SU-DHL-6 (cell line): ENCODE measurements at regions not wholly inside any gene's neighbourhood (a gene's known extent, or its start where the extent isn't known, plus 50 kb on each side); places are given as distances from the start of the nearest gene placed in this dataset.
"Not testable (repeated sequence)": the region's sequence is repeated elsewhere in the genome, so short reads cannot be mapped to it uniquely, and the experiment has no call there.

ENCODE experiments used
- H2AFZ ChIP-seq: fragments of 200-600 bp; sonication (generic); 2 replicates; pipeline ENCODE4 v1.6.1; 2014; ENCODE audit warnings: low read depth, mild to moderate bottlenecking, moderate library complexity, mixed read lengths, antibody characterized with exemption, low read length; ENCODE audit not compliant: severe bottlenecking
- H3F3A ChIP-seq: fragments of 200-600 bp; shearing (Covaris generic); 2 replicates; pipeline ENCODE4 v1.6.0; 2016; ENCODE audit warnings: antibody characterized with exemption, mild to moderate bottlenecking; ENCODE audit not compliant: insufficient read depth
- H3K27ac ChIP-seq: fragments of 200-600 bp; sonication (generic); 2 replicates; pipeline ENCODE4 v1.5.1; 2016; ENCODE audit warnings: low read depth, mild to moderate bottlenecking, low read length, moderate library complexity, mixed read lengths
- H3K27me3 ChIP-seq: fragments of 200-600 bp; sonication (generic), shearing (Covaris generic); 2 replicates; pipeline ENCODE4 v1.6.0; 2014; ENCODE audit warnings: mild to moderate bottlenecking, low read length
- H3K36me3 ChIP-seq: fragments of 200-600 bp; sonication (generic); 2 replicates; pipeline ENCODE4 v1.6.1; 2014; ENCODE audit warnings: mild to moderate bottlenecking, low read length, mixed read lengths
- H3K4me2 ChIP-seq: fragments of 300-600, 200-600 bp; shearing (Covaris generic), sonication (generic); 2 replicates; pipeline ENCODE4 v1.6.0; 2014; ENCODE audit warnings: low read length, low read depth, mild to moderate bottlenecking; ENCODE audit not compliant: poor library complexity, severe bottlenecking
- H3K4me3 ChIP-seq: fragments of 200-600 bp; sonication (generic); 2 replicates; pipeline ENCODE4 v1.5.1; 2014; ENCODE audit warnings: antibody characterized with exemption, low read length, mild to moderate bottlenecking, mixed read lengths; ENCODE audit not compliant: insufficient read depth, poor library complexity, severe bottlenecking
- H3K79me2 ChIP-seq: fragments of 200-600 bp; sonication (generic); 2 replicates; pipeline ENCODE4 v1.6.1; 2014; ENCODE audit warnings: mild to moderate bottlenecking, low read length, moderate library complexity; ENCODE audit not compliant: insufficient read depth
- H3K9ac ChIP-seq: fragments of 200-600 bp; sonication (generic); 2 replicates; pipeline ENCODE4 v1.7.0; 2014; ENCODE audit warnings: mild to moderate bottlenecking, low read length
- H3K9me2 ChIP-seq: fragments of 200-600 bp; sonication (generic); replicated peaks from 2 replicates; pipeline ENCODE4 v1.6.1; 2014; ENCODE audit warnings: low read length; ENCODE audit not compliant: insufficient read depth
- H3K9me3 ChIP-seq: fragments of 200-600 bp; sonication (generic); 2 replicates; pipeline ENCODE4 v1.6.1; 2014; ENCODE audit warnings: low read length, mixed read lengths; ENCODE audit not compliant: insufficient read depth
- H4K20me1 ChIP-seq: fragments of 200-600 bp; sonication (generic); 2 replicates; pipeline ENCODE4 v1.6.1; 2014; ENCODE audit warnings: low read depth, mild to moderate bottlenecking, antibody characterized with exemption, low read length, moderate library complexity, mixed read lengths
- EZH2phosphoT487 ChIP-seq: fragments of 200-600 bp; sonication (generic), shearing (Covaris generic); conservative IDR thresholded peaks from 2 replicates; pipeline ENCODE4 v1.6.1; 2018; ENCODE audit warnings: mild to moderate bottlenecking, antibody characterized with exemption, low read length, moderate library complexity, mixed read lengths
- TF ChIP-seq, protein P1 (sequence below): fragments of 200-600 bp; sonication (generic); IDR thresholded peaks from one replicate; pipeline ENCODE4 v1.5.1; 2017; ENCODE audit warnings: antibody characterized with exemption, mild to moderate bottlenecking, low read length, moderate library complexity; ENCODE audit not compliant: insufficient read depth, poor library complexity, severe bottlenecking

DNA sequence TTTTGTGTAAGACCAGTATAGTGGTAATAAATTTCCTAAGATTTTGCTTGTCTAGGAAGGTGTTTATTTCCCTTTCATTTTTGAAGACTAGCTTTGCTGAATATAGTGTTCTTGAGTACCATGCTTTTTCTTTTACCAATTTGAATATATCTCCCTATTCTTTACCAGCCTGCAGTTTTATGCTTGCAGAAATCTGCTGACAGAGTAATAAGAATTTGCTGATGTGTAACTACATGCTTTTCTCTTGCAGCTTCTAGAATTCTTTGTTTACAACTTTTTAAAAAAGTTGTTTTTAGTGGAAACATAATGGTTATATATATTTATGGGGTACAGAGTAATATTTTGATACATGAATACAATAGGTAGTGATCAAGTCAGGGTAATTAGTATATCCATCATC lies 324.8 kb upstream of the FOLH1 start:
- H3K27ac ChIP-seq, result no peak overlapping the region
- no peak overlapping the region for H3K4me3 ChIP-seq
- no peak overlapping the region for H3K9ac ChIP-seq
- no peaks in the 10 kb centered on the region for H3K27me3 ChIP-seq
- no peaks in the 10 kb centered on the region for H3F3A ChIP-seq
- H2AFZ ChIP-seq, result no peak overlapping the region
- H3K9me2 ChIP-seq, result no peaks in the 10 kb centered on the region
- TF ChIP-seq EZH2phosphoT487, result no peak
- TF ChIP-seq, protein P1, sequence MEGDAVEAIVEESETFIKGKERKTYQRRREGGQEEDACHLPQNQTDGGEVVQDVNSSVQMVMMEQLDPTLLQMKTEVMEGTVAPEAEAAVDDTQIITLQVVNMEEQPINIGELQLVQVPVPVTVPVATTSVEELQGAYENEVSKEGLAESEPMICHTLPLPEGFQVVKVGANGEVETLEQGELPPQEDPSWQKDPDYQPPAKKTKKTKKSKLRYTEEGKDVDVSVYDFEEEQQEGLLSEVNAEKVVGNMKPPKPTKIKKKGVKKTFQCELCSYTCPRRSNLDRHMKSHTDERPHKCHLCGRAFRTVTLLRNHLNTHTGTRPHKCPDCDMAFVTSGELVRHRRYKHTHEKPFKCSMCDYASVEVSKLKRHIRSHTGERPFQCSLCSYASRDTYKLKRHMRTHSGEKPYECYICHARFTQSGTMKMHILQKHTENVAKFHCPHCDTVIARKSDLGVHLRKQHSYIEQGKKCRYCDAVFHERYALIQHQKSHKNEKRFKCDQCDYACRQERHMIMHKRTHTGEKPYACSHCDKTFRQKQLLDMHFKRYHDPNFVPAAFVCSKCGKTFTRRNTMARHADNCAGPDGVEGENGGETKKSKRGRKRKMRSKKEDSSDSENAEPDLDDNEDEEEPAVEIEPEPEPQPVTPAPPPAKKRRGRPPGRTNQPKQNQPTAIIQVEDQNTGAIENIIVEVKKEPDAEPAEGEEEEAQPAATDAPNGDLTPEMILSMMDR, result no peak
- H3K4me2 ChIP-seq, result no peak overlapping the region
- no peaks in the 10 kb centered on the region for H3K36me3 ChIP-seq
- no peaks in the 10 kb centered on the region for H3K79me2 ChIP-seq
- no peaks in the 10 kb centered on the region for H4K20me1 ChIP-seq
- no peaks in the 10 kb centered on the region for H3K9me3 ChIP-seq

DNA sequence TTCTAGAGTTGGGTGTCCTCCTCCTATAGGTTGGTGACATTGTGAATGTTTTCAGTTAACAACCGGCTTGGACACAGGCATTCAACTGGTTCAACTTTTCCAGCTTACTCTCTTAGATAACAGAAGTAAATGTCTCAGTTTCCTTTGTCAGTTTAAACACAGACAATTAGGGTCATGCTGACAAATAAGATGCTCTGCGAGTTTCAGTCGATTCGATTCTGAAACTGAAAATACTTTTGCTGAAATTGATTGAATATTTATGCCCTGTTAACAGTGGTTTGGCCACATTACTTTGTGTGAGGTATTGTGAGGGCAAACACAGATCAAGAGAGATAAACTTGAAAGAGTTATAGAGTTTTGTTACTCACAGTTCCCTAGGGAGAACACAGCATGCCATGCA lies 330.5 kb upstream of the FOLH1 start:
- not testable (repeated sequence) for H3K27ac ChIP-seq, H3K9me3 ChIP-seq, H2AFZ ChIP-seq, H3F3A ChIP-seq, H3K4me2 ChIP-seq, H3K36me3 ChIP-seq, H3K9me2 ChIP-seq, H3K9ac ChIP-seq, H3K79me2 ChIP-seq, H3K27me3 ChIP-seq, H4K20me1 ChIP-seq, H3K4me3 ChIP-seq

DNA sequence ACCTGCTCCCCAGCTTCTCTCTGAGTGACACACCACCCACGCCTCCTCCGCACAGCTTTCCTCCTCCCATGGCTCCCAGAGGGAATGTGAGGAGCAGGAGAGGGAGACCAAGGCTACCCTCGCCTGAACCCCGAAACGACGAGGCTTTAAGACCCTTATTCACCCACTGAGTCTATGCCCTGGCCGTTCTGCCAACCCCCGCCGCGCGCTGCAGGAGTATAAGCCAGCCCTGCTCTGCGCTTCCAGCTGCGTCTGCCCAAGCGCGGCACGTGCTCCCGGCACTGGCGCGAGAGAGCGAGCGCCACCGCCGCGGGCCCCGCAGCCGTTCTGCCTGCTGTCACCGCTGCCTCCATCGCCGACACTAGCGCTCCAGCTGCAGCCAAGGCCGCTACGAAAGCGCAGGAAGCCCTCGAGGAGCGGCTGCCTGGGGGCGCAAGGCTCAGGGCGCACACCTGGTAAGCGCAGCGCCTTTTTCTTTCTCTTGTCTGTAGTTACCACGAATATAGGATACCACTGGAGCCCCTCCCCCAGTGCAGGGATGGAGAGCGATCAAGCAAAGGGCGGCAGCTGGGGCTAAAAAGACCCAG lies 350.0 kb upstream of the FOLH1 start:
- not testable (repeated sequence) for H3K9me2 ChIP-seq, H3F3A ChIP-seq, H3K79me2 ChIP-seq, H3K36me3 ChIP-seq, H3K9ac ChIP-seq, H3K27ac ChIP-seq, H3K4me2 ChIP-seq, H3K9me3 ChIP-seq, H4K20me1 ChIP-seq, H3K27me3 ChIP-seq, H2AFZ ChIP-seq, H3K4me3 ChIP-seq

DNA sequence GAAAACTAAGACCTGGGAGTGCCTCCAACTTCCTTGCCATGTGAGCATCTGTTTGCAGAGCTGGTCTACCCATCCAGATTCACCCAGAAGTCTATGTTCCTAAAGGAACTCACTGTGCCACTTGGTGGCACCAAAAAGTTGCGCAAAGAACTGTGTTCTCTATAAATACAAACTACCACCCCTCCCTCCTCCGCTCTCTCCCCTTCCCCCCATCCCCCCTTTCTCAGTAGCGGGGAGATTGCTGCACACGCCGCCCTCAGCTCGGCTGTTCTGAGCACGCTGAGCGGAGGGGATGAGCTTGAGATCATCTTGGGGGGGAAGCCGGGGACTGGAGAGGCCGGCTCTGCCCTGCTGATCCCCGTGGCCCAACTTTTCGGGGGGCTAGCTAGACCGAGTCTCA lies 352.2 kb upstream of the FOLH1 start:
- not testable (repeated sequence) for H3K9me2 ChIP-seq, H3K27me3 ChIP-seq, H4K20me1 ChIP-seq, H3F3A ChIP-seq, H3K9ac ChIP-seq, H3K27ac ChIP-seq, H2AFZ ChIP-seq, H3K4me2 ChIP-seq, H3K4me3 ChIP-seq, H3K79me2 ChIP-seq, H3K9me3 ChIP-seq, H3K36me3 ChIP-seq

DNA sequence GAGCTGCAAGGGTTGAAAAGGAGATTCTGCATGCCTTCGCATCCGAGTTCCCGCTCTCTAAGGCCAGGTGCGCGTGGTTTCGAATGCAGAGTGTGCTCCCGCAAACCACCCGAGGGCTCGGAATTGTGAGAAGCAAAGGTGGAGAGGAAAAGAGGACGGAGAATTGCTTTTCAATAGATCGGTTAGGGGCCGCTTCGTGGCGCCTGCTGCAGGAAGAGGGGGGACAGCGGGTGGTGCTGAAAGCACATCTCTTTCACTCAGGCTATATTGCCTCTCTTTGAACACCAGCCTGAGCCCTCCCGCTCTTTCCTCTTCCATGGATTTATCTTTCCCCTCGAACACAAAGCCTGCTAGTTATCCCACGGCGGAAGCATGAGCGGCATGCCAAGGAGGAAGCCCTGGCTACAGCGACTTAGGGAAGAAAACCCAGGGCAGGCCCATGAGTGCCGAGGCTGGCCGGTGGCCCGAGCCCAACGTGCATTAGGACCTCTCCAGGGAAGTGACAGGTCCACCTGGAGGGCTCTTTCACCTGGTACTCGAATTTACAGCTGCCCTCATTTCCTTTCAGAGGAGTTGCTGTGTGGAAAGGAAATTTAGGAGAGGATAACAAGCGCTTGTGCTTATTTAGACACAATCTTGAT lies 353.0 kb upstream of the FOLH1 start:
- not testable (repeated sequence) for H3K9ac ChIP-seq, H3F3A ChIP-seq, H3K9me2 ChIP-seq, H3K4me3 ChIP-seq, H3K9me3 ChIP-seq, H3K4me2 ChIP-seq, H3K27me3 ChIP-seq, H2AFZ ChIP-seq, H3K27ac ChIP-seq, H4K20me1 ChIP-seq, H3K79me2 ChIP-seq, H3K36me3 ChIP-seq

DNA sequence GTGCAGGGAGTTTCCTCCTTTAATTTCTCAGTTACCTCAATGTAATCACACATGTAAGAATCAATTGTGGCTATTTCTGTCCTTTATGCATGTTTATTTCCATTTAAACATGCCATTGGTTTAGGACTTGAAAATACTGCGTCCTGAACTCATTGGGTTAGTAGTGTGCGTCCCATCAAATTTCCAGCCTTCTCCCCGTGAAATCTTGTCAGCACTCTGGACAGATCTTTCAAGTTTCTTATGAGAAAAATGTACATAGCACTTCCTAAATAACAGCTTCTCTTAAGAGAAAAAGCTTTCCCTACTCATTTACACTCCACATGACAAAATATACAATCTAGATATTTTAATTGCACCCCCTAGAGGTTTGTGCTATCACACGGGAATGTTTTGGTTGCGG lies 353.9 kb upstream of the FOLH1 start:
- not testable (repeated sequence) for H3K27me3 ChIP-seq, H3K36me3 ChIP-seq, H3K9me3 ChIP-seq, H4K20me1 ChIP-seq, H3K9ac ChIP-seq, H3K79me2 ChIP-seq, H3K4me2 ChIP-seq, H3K4me3 ChIP-seq, H2AFZ ChIP-seq, H3K9me2 ChIP-seq, H3F3A ChIP-seq, H3K27ac ChIP-seq

DNA sequence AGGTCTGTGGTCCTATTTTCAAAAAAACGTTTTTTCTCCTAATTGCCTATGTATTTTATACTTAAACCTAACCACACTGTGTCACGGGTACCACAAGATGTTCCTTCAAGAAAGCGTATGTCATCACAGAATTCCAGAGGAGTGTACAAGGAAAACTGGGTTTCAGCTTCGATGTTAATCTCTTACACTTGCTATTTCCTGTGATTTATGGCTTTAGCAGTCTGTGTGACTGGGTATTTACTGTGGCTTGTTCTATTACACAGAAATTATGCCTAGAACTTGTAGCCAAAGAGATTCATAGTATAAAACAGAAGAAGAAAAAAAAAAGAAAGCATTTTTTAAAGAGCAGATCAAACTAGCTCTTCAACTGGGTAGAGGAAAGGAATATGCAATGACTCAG lies 371.1 kb upstream of the FOLH1 start:
- not testable (repeated sequence) for H3K27me3 ChIP-seq, H3K9me3 ChIP-seq, H3K79me2 ChIP-seq, H3K9ac ChIP-seq, H3K9me2 ChIP-seq, H4K20me1 ChIP-seq, H3K4me2 ChIP-seq, H2AFZ ChIP-seq, H3K36me3 ChIP-seq, H3K27ac ChIP-seq, H3F3A ChIP-seq, H3K4me3 ChIP-seq
